HepG2 (cell line): ENCODE measurements at regions not wholly inside any gene's neighbourhood (a gene's known extent, or its start where the extent isn't known, plus 50 kb on each side); places are given as distances from the start of the nearest gene placed in this dataset.

ENCODE experiments used
- ATAC-seq: fragments of 200-7000 bp; cut with Tn5 transposase; 3 replicates; pipeline ENCODE4 v1.9.1; 2020; ENCODE audit warnings: mild to moderate bottlenecking, moderate library complexity
- BruUV-seq: library from RNA; stranded (reverse); fragments of 400-500 nt; replicated peaks from 2 replicates; lab custom pipeline; 2021; lab: Mats Ljungman, UMichigan
- CTCF ChIA-PET: fragments of 300-600 bp; formaldehyde crosslinking; extraction: SDS; loops from one replicate; lab custom pipeline; 2021; ENCODE audit warnings: low total read pairs, inconsistent platforms, low intra/inter-chr PET ratio; lab: Yijun Ruan, JAX
- POLR2A ChIA-PET: fragments of 350-600 bp; sonication (Branson Sonifier 250); formaldehyde crosslinking; loops from one replicate; lab custom pipeline; 2020; ENCODE audit warnings: antibody characterized with exemption, inconsistent platforms; lab: Yijun Ruan, JAX
- DNase-seq: peaks from one replicate; pipeline ENCODE4 v3.0.0-alpha.2; 2015; ENCODE audit warnings: low spot score
- FAIRE-seq: peaks from 3 replicates; lab custom pipeline; 2011; peaks lifted over from hg19 to GRCh38; lab: Jason Lieb, UNC
- H2AFZ ChIP-seq: one replicate; pipeline ENCODE4 v1.6.1; 2011; ENCODE audit warnings: low read length, inconsistent platforms
- H3K27ac ChIP-seq: fragments of 300-600 bp; 3 replicates; pipeline ENCODE4 v1.8.0; 2011; ENCODE audit warnings: mixed run types, mild to moderate bottlenecking, mixed read lengths, low read length, inconsistent platforms; ENCODE audit not compliant: insufficient read depth; ENCODE audit errors: extremely low read length
- H3K27me3 ChIP-seq, 2 experiments: fragments of 200-600 bp in 1 of 2; 2 replicates in 1 of 2; 3 replicates in 1 of 2; pipeline versions ENCODE4 v1.6.0 to v1.8.0; 2011; ENCODE audit warnings: low read length in 2 of 2, mild to moderate bottlenecking in 2 of 2, moderate library complexity in 2 of 2, inconsistent platforms in 1 of 2; ENCODE audit not compliant: insufficient read depth in 2 of 2, control insufficient read depth in 1 of 2
- H3K36me3 ChIP-seq, 2 experiments: fragments of 200-600 bp in 1 of 2; replicated peaks in 1 of 2; 2 replicates in 1 of 2; 3 replicates in 1 of 2; pipeline versions ENCODE4 v1.5.1 to v1.8.0; 2011; ENCODE audit warnings: low read length in 2 of 2, inconsistent platforms in 1 of 2; ENCODE audit not compliant: insufficient read depth in 2 of 2, control insufficient read depth in 1 of 2
- H3K4me1 ChIP-seq: 2 replicates; pipeline ENCODE4 v1.5.1; 2012; ENCODE audit warnings: low read length, inconsistent platforms; ENCODE audit not compliant: insufficient read depth
- H3K4me2 ChIP-seq: 2 replicates; pipeline ENCODE4 v1.6.0; 2011; ENCODE audit warnings: low read depth, low read length, inconsistent platforms
- H3K4me3 ChIP-seq, 3 experiments: fragments of 200-600 bp in 1 of 3; sonication (generic), shearing (Covaris generic) in 1 of 3; replicated peaks in 1 of 3; 2 replicates each; pipeline ENCODE4 v1.5.1; 2011 to 2016; ENCODE audit warnings: low read length in 3 of 3, inconsistent platforms in 2 of 3, low read depth in 2 of 3, mild to moderate bottlenecking in 2 of 3, control low read depth in 1 of 3, mixed read lengths in 1 of 3; ENCODE audit not compliant: insufficient read depth in 1 of 3
- H3K79me2 ChIP-seq: one replicate; pipeline ENCODE4 v1.6.1; 2011; ENCODE audit warnings: low read length, inconsistent platforms; ENCODE audit not compliant: insufficient read depth
- H3K9ac ChIP-seq: 2 replicates; pipeline ENCODE4 v1.6.0; 2011; ENCODE audit warnings: mild to moderate bottlenecking, low read depth, low read length, inconsistent platforms; ENCODE audit not compliant: insufficient read depth
- H3K9me3 ChIP-seq: 2 replicates; pipeline ENCODE4 v1.5.1; 2012; ENCODE audit warnings: mild to moderate bottlenecking, low read length
- H4K20me1 ChIP-seq: 2 replicates; pipeline ENCODE4 v1.6.0; 2011; ENCODE audit warnings: inconsistent platforms, mild to moderate bottlenecking, low read length, moderate library complexity; ENCODE audit not compliant: insufficient read depth
- BRCA1 ChIP-seq: sonication (generic); formaldehyde crosslinking; IDR thresholded peaks from 2 replicates; pipeline ENCODE4 v1.4.0; 2020; ENCODE audit warnings: missing genetic modification reagents
- ELF1 ChIP-seq: sonication (generic); formaldehyde crosslinking; IDR thresholded peaks from 2 replicates; pipeline ENCODE4 v1.4.0; 2020; ENCODE audit warnings: missing genetic modification reagents
- GABPA ChIP-seq, 2 experiments: IDR thresholded peaks; 2 replicates each; pipeline ENCODE4 v1.6.1; 2011 to 2016; ENCODE audit warnings: low read depth in 2 of 2, low read length in 1 of 2, missing biosample characterization in 1 of 2, missing genetic modification characterization in 1 of 2
- HHEX ChIP-seq: IDR thresholded peaks from 2 replicates; pipeline ENCODE4 v1.6.1; 2016; ENCODE audit warnings: control low read depth
- MLLT10 ChIP-seq: sonication (generic); formaldehyde crosslinking; IDR thresholded peaks from 2 replicates; pipeline ENCODE4 v1.4.0; 2020; ENCODE audit warnings: missing genetic modification reagents
- RARA ChIP-seq: IDR thresholded peaks from 2 replicates; pipeline ENCODE4 v1.6.1; 2016; ENCODE audit warnings: missing genetic modification reagents, missing compliant biosample characterization
- SMAD3 ChIP-seq: sonication (generic); formaldehyde crosslinking; IDR thresholded peaks from 2 replicates; pipeline ENCODE4 v1.4.0; 2020; ENCODE audit warnings: missing genetic modification reagents
- THAP11 ChIP-seq: IDR thresholded peaks from 2 replicates; pipeline ENCODE4 v1.6.1; 2016; ENCODE audit warnings: missing biosample characterization, missing genetic modification reagents
- ZFX ChIP-seq: sonication (generic); formaldehyde crosslinking; IDR thresholded peaks from 2 replicates; pipeline ENCODE4 v1.4.0; 2020; ENCODE audit warnings: mild to moderate bottlenecking, low read depth, missing genetic modification reagents, moderate library complexity
- ZKSCAN8 ChIP-seq: IDR thresholded peaks from 2 replicates; pipeline ENCODE4 v1.6.1; 2016; ENCODE audit warnings: borderline replicate concordance, missing genetic modification reagents, missing compliant biosample characterization
- ZNF362 ChIP-seq: sonication (generic); formaldehyde crosslinking; IDR thresholded peaks from 2 replicates; pipeline ENCODE4 v1.4.0; 2020; ENCODE audit warnings: missing genetic modification reagents, mild to moderate bottlenecking, borderline replicate concordance
- ZNF552 ChIP-seq: sonication (generic); formaldehyde crosslinking; IDR thresholded peaks from 2 replicates; pipeline ENCODE4 v1.9.0; 2022; ENCODE audit warnings: missing genetic modification reagents, mild to moderate bottlenecking, borderline replicate concordance
- ZSCAN25 ChIP-seq: sonication (generic); formaldehyde crosslinking; IDR thresholded peaks from 2 replicates; pipeline ENCODE4 v1.8.0; 2022; ENCODE audit warnings: mild to moderate bottlenecking, missing genetic modification reagents
- ZZZ3 ChIP-seq: sonication (generic); formaldehyde crosslinking; IDR thresholded peaks from 2 replicates; pipeline ENCODE4 v1.4.0; 2020; ENCODE audit warnings: missing genetic modification reagents, mild to moderate bottlenecking, borderline replicate concordance
- WGBS: methylation state at CpG from one replicate; pipeline ENCODE4 v1.1.6; 2017; ENCODE audit warnings: low lambda C conversion rate; 5-methylcytosine and 5-hydroxymethylcytosine counted together
- in situ Hi-C: cut with HindIII; loops from 2 replicates; pipeline ENCODE4 v1.10.0; 2017; ENCODE audit warnings: low pct_unique_long_range_greater_than_20kb; ENCODE audit not compliant: extremely low pct_ligation_motif_present
- intact Hi-C: fragments of 100-400 bp; cut with micrococcal nuclease; formaldehyde crosslinking; loops from one replicate; pipeline ENCODE4 v1.10.0; 2022; ENCODE audit not compliant: unreplicated experiment
- TF ChIP-seq, protein P1 (sequence below): sonication (generic); formaldehyde crosslinking; IDR thresholded peaks from 2 replicates; pipeline ENCODE4 v1.8.1; 2022; ENCODE audit warnings: mild to moderate bottlenecking, missing genetic modification reagents
- TF ChIP-seq, protein P2 (sequence below): sonication (generic); formaldehyde crosslinking; IDR thresholded peaks from 2 replicates; pipeline ENCODE4 v1.5.0; 2020; ENCODE audit warnings: mild to moderate bottlenecking, missing genetic modification reagents
- TF ChIP-seq, protein P3 (sequence below): sonication (generic); formaldehyde crosslinking; IDR thresholded peaks from 2 replicates; pipeline ENCODE4 v1.5.0; 2020; ENCODE audit warnings: missing genetic modification reagents, mild to moderate bottlenecking, borderline replicate concordance

DNA sequence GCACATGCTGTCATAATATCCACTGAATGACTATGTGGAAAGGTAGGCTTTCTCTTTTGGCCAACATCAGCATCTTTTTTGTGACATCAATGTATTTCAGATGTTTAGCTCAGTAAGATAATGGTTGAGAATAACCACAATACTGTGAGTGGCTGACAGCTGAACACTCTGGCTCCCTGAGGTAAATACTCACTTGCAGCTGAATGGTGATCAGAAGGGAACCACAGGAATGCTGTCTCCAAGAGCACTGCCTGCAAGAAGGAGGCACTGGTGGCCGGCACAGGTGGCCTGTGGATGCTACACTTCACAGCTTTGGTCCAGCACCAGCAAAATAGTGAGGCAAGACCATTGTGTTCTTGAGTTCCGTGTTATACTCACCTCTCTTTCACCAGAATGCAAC, 118.7 kb upstream of the PPM1J start:
- DNase-seq = no peak
- H3K79me2 ChIP-seq = no peaks in the 10 kb centered on the region
- FAIRE-seq = no peak
- ChIA-PET CTCF (no interaction called here), POLR2A (no interaction called here)
- intact Hi-C loops (no loop called here), in situ Hi-C loops (no loop called here)
- H3K27me3 ChIP-seq = peaks cover 2 to 9% of the 10 kb centered on the region in 2 experiments; a peak in 1 of 5 replicates
- no peaks in the 10 kb centered on the region for H3K4me1 ChIP-seq
- H3K27ac ChIP-seq = no peak overlapping the region
- no TSS peak for BruUV-seq
- ATAC-seq = no peak
- no peak overlapping the region for H3K4me3 ChIP-seq
- TF ChIP-seq HHEX (CRISPR knock-in tag) = no peak
- TF ChIP-seq THAP11 (CRISPR knock-in tag) = no peak
- TF ChIP-seq BRCA1 (CRISPR knock-in tag) = no peak
- TF ChIP-seq, protein P1, sequence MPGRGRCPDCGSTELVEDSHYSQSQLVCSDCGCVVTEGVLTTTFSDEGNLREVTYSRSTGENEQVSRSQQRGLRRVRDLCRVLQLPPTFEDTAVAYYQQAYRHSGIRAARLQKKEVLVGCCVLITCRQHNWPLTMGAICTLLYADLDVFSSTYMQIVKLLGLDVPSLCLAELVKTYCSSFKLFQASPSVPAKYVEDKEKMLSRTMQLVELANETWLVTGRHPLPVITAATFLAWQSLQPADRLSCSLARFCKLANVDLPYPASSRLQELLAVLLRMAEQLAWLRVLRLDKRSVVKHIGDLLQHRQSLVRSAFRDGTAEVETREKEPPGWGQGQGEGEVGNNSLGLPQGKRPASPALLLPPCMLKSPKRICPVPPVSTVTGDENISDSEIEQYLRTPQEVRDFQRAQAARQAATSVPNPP (CRISPR knock-in tag) = no peak
- no peak for TF ChIP-seq ZNF362 (CRISPR knock-in tag)
- no peak for TF ChIP-seq ZKSCAN8 (CRISPR knock-in tag)
- no peak for TF ChIP-seq ZNF552
- no peak for TF ChIP-seq MLLT10 (CRISPR knock-in tag)
- no peak for TF ChIP-seq RARA (CRISPR knock-in tag)
- no peak for TF ChIP-seq GABPA (IDR thresholded peaks at IDR 0.05; ENCODE audit: low read depth, low read length)
- TF ChIP-seq GABPA (CRISPR knock-in tag; IDR thresholded peaks at IDR 0.05; ENCODE audit: low read depth) = no peak
- no peak for TF ChIP-seq ZSCAN25 (CRISPR knock-in tag)
- no peak for TF ChIP-seq ELF1 (CRISPR knock-in tag)
- TF ChIP-seq ZFX (CRISPR knock-in tag) = no peak
- no peak for TF ChIP-seq SMAD3 (CRISPR knock-in tag)
- no peak for TF ChIP-seq ZZZ3 (CRISPR knock-in tag)
- TF ChIP-seq, protein P2, sequence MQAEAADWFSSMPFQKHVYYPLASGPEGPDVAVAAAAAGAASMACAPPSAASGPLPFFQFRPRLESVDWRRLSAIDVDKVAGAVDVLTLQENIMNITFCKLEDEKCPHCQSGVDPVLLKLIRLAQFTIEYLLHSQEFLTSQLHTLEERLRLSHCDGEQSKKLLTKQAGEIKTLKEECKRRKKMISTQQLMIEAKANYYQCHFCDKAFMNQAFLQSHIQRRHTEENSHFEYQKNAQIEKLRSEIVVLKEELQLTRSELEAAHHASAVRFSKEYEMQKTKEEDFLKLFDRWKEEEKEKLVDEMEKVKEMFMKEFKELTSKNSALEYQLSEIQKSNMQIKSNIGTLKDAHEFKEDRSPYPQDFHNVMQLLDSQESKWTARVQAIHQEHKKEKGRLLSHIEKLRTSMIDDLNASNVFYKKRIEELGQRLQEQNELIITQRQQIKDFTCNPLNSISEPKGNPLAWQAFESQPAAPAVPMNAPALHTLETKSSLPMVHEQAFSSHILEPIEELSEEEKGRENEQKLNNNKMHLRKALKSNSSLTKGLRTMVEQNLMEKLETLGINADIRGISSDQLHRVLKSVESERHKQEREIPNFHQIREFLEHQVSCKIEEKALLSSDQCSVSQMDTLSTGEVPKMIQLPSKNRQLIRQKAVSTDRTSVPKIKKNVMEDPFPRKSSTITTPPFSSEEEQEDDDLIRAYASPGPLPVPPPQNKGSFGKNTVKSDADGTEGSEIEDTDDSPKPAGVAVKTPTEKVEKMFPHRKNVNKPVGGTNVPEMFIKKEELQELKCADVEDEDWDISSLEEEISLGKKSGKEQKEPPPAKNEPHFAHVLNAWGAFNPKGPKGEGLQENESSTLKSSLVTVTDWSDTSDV (CRISPR knock-in tag) = no peak
- TF ChIP-seq, protein P3, sequence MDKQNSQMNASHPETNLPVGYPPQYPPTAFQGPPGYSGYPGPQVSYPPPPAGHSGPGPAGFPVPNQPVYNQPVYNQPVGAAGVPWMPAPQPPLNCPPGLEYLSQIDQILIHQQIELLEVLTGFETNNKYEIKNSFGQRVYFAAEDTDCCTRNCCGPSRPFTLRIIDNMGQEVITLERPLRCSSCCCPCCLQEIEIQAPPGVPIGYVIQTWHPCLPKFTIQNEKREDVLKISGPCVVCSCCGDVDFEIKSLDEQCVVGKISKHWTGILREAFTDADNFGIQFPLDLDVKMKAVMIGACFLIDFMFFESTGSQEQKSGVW (CRISPR knock-in tag) = no peak
- H3K9ac ChIP-seq = no peak overlapping the region
- no peak overlapping the region for H2AFZ ChIP-seq
- H4K20me1 ChIP-seq = no peaks in the 10 kb centered on the region
- WGBS = 0% methylated on average over 1 of the region's 2 CpGs
- no peak overlapping the region for H3K4me2 ChIP-seq
- H3K9me3 ChIP-seq = no peaks in the 10 kb centered on the region
- no peaks in the 10 kb centered on the region for H3K36me3 ChIP-seq
